HG03521 (cell line): ENCODE measurements at regions not wholly inside any gene's neighbourhood (a gene's known extent, or its start where the extent isn't known, plus 50 kb on each side); places are given as distances from the start of the nearest gene placed in this dataset.
"Not testable (repeated sequence)": the region's sequence is repeated elsewhere in the genome, so short reads cannot be mapped to it uniquely, and the experiment has no call there.

Source experiments
- ATAC-seq: cut with Tn5 transposase; IDR thresholded peaks from one replicate; pipeline ENCODE4 v1.9.1; 2021; ENCODE audit warnings: mild to moderate bottlenecking, moderate library complexity; ENCODE audit not compliant: unreplicated experiment

DNA sequence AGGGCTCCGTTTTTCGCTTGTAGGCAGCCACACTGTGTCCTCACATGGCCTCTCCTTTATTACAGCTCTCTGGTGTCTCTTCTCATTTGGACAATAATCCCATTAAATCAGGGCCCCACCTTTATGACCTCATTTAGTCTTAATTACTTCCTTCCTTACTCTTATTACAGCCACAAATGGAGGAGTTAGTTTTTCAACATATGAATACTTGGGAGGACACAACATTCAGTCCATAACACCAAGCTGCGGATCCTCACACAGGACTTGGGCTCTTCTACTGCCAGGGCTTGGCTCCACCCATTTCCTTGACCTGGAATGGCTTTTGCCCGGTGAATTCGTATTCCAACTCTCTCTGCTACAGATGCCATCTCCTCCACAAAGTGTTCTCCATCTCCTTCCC is 74.3 kb upstream of the SLC7A14 start:
- ATAC-seq, result no peak

DNA sequence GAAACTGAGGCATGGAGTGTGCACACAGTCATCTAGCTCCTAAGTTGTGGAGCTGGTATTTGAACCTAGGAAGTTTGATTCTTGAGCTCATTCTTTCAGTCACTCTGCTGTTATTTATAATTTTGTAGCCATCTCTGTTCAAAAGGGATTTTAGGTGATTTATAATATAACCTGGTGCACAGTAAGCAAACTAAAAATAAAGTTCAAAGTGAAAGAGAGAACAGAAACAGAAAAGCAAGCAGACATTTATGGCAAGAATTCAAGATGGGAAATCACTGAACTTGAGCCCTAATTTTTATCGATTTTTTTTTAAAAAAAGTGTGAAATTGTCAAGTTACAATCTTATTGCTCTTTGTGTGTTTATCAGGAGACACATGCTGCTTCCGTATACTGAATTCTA is 71.4 kb upstream of the SLC7A14 start:
- ATAC-seq, result no peak

- no peak for ATAC-seq
These were observed 70.4 kb upstream of the SLC7A14 start for GRCh38 chr3:170656284-170656683.

DNA sequence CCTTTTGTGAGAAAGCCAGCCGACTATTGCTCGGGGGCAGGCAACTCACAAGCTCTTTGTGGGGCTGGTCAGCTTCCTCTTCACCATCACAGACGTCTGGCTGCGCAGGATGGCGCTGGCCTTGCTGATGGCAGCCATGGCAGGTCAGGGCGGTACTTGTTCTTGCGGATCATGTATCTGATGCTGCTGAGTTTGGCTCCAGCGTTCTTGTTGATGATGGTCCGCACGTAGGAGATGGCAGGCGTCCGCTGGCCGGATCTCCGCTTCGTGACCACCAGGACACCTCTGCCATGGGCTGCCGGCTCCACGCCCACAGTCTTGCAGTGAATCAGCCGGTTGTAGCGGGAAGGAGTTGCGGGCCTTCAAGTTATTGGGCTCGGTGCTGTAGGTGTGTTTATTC is 67.9 kb upstream of the SLC7A14 start:
- no peak for ATAC-seq

- no peak for ATAC-seq
These were observed 65.5 kb upstream of the SLC7A14 start for GRCh38 chr3:170651260-170651845.

- not testable (repeated sequence) for ATAC-seq
These were observed 64.7 kb upstream of the SLC7A14 start for GRCh38 chr3:170650557-170650956.

GRCh38 chr3:170644711-170645110 is 58.8 kb upstream of the SLC7A14 start:
- ATAC-seq, result no peak

GRCh38 chr3:170643831-170644230 is 58.0 kb upstream of the SLC7A14 start:
- no peak for ATAC-seq

DNA sequence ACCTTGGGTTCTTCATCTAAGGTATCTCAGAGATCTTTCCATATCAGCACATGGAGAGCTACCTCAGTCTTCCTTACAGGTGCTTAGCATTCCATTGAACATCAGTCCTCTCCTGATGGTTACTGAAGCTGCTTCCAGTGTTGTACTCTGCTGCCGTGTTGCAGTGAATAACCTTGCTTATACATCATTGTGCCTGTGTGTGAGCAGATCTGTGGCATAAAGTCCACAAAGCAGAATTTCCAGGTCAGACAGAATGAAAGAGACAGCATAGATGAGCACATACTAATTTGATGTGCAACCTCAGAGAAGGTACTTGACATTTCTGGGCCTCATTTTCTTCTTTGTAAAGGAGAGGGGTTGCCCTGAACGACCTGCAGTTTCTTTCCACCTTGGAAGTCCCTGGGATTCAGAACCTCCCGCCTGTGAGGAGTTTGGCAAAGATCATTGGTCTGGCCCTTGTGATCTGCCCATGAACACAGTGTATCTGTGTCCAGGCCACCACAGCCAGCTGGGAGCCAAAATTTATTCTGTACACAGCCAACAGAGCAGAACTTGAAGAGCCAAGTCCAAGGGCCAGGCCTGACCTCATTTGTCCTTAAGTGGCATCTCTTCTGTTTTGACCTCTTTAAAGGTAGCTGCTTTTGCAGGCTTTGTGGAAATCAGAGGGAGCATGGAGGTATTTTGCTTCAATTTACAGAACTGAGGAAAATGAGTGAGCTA is 57.2 kb upstream of the SLC7A14 start:
- no peak for ATAC-seq

GRCh38 chr3:170641510-170642236 is 55.8 kb upstream of the SLC7A14 start:
- ATAC-seq, result no peak

- no peak for ATAC-seq
These were observed 54.9 kb upstream of the SLC7A14 start for GRCh38 chr3:170640737-170641171.

DNA sequence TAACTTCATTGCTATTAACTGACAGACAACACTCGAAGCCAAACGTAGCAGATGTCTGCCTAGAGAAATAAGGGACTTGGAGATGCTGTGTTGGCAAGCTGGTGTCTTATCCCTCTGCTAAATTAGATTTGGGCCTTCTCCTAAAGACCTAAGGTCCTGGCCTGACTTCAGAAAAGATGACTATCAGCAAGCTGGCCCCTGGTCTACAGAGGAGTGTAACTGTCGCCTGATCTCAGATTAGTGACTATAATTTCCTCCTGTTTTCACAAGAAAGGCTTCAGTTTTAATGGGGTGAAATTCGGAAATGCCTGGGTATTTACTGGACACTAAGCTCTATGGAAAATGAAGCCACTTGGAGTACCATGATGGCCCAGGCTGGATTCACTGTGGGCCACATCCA is 53.1 kb upstream of the SLC7A14 start:
- ATAC-seq, result no peak

- ATAC-seq, result no peak
These were observed 51.4 kb upstream of the SLC7A14 start for GRCh38 chr3:170637306-170637705.

- no peak for ATAC-seq
These were observed 50.6 kb upstream of the SLC7A14 start for GRCh38 chr3:170636400-170636973.
